HEK293 (cell line): ENCODE measurements at regions not wholly inside any gene's neighbourhood (a gene's known extent, or its start where the extent isn't known, plus 50 kb on each side); places are given as distances from the start of the nearest gene placed in this dataset.

Experiments
- BCL11A ChIP-seq: fragments of 450-650 bp; formaldehyde crosslinking; IDR thresholded peaks from 2 replicates; pipeline ENCODE4 v1.5.1; 2016; ENCODE audit warnings: low read depth, missing biosample characterization, missing genetic modification characterization
- CTCF ChIP-seq: fragments of 450-650 bp; formaldehyde crosslinking; IDR thresholded peaks from 2 replicates; pipeline ENCODE4 v1.5.1; 2016; ENCODE audit warnings: missing biosample characterization, missing genetic modification characterization
- PBX3 ChIP-seq: sonication (generic); formaldehyde crosslinking; IDR thresholded peaks from 2 replicates; pipeline ENCODE4 v1.8.1; 2022; ENCODE audit warnings: mild to moderate bottlenecking, moderate library complexity, missing genetic modification reagents
- PRDM6 ChIP-seq: fragments of 450-650 bp; formaldehyde crosslinking; IDR thresholded peaks from 2 replicates; pipeline ENCODE4 v1.5.1; 2017; ENCODE audit warnings: missing biosample characterization, missing genetic modification characterization
- YY1 ChIP-seq: fragments of 450-650 bp; formaldehyde crosslinking; IDR thresholded peaks from 2 replicates; pipeline ENCODE4 v1.5.1; 2018; ENCODE audit warnings: missing biosample characterization, missing genetic modification characterization
- ZBTB11 ChIP-seq: fragments of 450-650 bp; formaldehyde crosslinking; conservative IDR thresholded peaks from 2 replicates; pipeline ENCODE4 v1.5.1; 2016; ENCODE audit warnings: low read depth, missing biosample characterization, missing genetic modification characterization
- ZNF10 ChIP-seq: fragments of 450-650 bp; formaldehyde crosslinking; IDR thresholded peaks from 2 replicates; pipeline ENCODE4 v1.5.1; 2017; ENCODE audit warnings: missing biosample characterization, missing genetic modification characterization
- ZNF121 ChIP-seq: fragments of 450-650 bp; formaldehyde crosslinking; IDR thresholded peaks from 2 replicates; pipeline ENCODE4 v1.5.1; 2016; ENCODE audit warnings: missing biosample characterization, missing genetic modification characterization
- ZNF132 ChIP-seq: fragments of 450-650 bp; formaldehyde crosslinking; IDR thresholded peaks from 2 replicates; pipeline ENCODE4 v1.5.1; 2017; ENCODE audit warnings: missing biosample characterization, missing genetic modification characterization, borderline replicate concordance
- ZNF239 ChIP-seq: fragments of 450-650 bp; formaldehyde crosslinking; IDR thresholded peaks from 2 replicates; pipeline ENCODE4 v1.5.1; 2016; ENCODE audit warnings: missing biosample characterization, missing genetic modification characterization
- ZNF280D ChIP-seq: fragments of 450-650 bp; formaldehyde crosslinking; IDR thresholded peaks from 2 replicates; pipeline ENCODE4 v1.5.1; 2016; ENCODE audit warnings: missing biosample characterization, missing genetic modification characterization
- ZNF624 ChIP-seq: fragments of 450-650 bp; formaldehyde crosslinking; IDR thresholded peaks from 2 replicates; pipeline ENCODE4 v1.5.1; 2017; ENCODE audit warnings: missing biosample characterization, missing genetic modification characterization
- ZNF677 ChIP-seq: fragments of 450-650 bp; IDR thresholded peaks from 2 replicates; pipeline ENCODE4 v1.5.0; 2018; ENCODE audit warnings: missing biosample characterization, mild to moderate bottlenecking, missing genetic modification characterization, moderate library complexity
- ZNF792 ChIP-seq: fragments of 450-650 bp; formaldehyde crosslinking; IDR thresholded peaks from 2 replicates; pipeline ENCODE4 v1.5.1; 2016; ENCODE audit warnings: missing biosample characterization, missing genetic modification characterization

- no peak for TF ChIP-seq YY1 (tag by site-specific recombination)
- TF ChIP-seq CTCF (tag by site-specific recombination): no peak
- TF ChIP-seq PBX3 (CRISPR knock-in tag): no peak
- no peak for TF ChIP-seq BCL11A (tag by site-specific recombination)
- no peak for TF ChIP-seq ZNF280D (tag by site-specific recombination)
- TF ChIP-seq ZNF677 (tag by site-specific recombination): no peak
- TF ChIP-seq ZNF239: no peak
- TF ChIP-seq ZNF10: no peak
- TF ChIP-seq PRDM6 (tag by site-specific recombination): no peak
- no peak for TF ChIP-seq ZNF132 (tag by site-specific recombination)
- TF ChIP-seq ZBTB11 (tag by site-specific recombination): no peak
- TF ChIP-seq ZNF624: no peak
- no peak for TF ChIP-seq ZNF792 (tag by site-specific recombination)
- no peak for TF ChIP-seq ZNF121 (tag by site-specific recombination)
Observed at GRCh38 chr1:226808501-226808900, 61.9 kb upstream of the PSEN2 start.
